Thoracic aorta (tissue), 2 donors: ENCODE measurements at regions not wholly inside any gene's neighbourhood (a gene's known extent, or its start where the extent isn't known, plus 50 kb on each side); places are given as distances from the start of the nearest gene placed in this dataset.

Experiments used
- ATAC-seq: fragments of 150-250 bp; one replicate; pipeline ENCODE4 v1.8.0; 2017; ENCODE audit warnings: low read depth; ENCODE audit not compliant: insufficient number of reproducible peaks, low FRiP score
- DNase-seq: peaks from one replicate; pipeline ENCODE4 v3.0.0-alpha.2; 2020; ENCODE audit warnings: low spot score
- H3K27ac ChIP-seq, 2 donors: fragments of 200-600 bp; sonication (generic); 1 replicate in 1 of 2; 2 replicates in 1 of 2; pipeline ENCODE4 v1.5.1; 2016; ENCODE audit warnings: mild to moderate bottlenecking in 2 of 2, moderate library complexity in 2 of 2
- H3K27me3 ChIP-seq: fragments of 200-600 bp; sonication (generic); replicated peaks from 2 replicates; pipeline ENCODE4 v1.6.0; 2016; ENCODE audit warnings: mild to moderate bottlenecking; ENCODE audit not compliant: insufficient read depth
- H3K36me3 ChIP-seq: fragments of 200-600 bp; sonication (generic); one replicate; pipeline ENCODE4 v1.5.1; 2016
- H3K4me1 ChIP-seq, 2 donors: fragments of 200-600 bp; sonication (generic); 1 replicate in 1 of 2; 2 replicates in 1 of 2; pipeline versions ENCODE4 v1.5.1 to v1.6.0; 2016; ENCODE audit warnings: low read depth in 2 of 2, mild to moderate bottlenecking in 1 of 2; ENCODE audit not compliant: control insufficient read depth in 1 of 2
- H3K4me3 ChIP-seq: fragments of 200-600 bp; sonication (generic); 2 replicates; pipeline ENCODE4 v1.5.1; 2016; ENCODE audit warnings: mild to moderate bottlenecking
- H3K9me3 ChIP-seq: fragments of 200-600 bp; sonication (generic); 2 replicates; pipeline ENCODE4 v1.5.1; 2016
- TF ChIP-seq, protein P1 (sequence below): fragments of 200-600 bp; sonication (generic); IDR thresholded peaks from one replicate; pipeline ENCODE4 v1.5.1; 2019; ENCODE audit warnings: antibody characterized with exemption

DNA sequence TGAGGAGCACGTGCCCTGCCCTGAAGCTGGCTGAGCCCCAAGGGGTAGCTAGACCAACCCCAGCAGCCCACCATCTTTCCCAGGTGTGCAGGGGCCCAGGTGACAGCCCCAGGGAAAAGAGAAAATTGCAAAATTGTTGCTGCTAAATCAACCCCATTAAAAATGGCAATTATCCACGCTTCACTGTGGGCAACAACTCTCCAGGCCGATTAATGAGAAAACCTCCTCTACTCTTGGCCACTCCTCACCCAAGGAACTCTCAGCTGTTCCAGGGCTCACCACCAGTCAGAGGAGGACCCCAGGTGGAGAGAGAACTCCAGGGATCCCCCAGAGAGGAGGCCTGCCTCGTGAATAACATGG lies 516.1 kb upstream of the MGMT start:
- Histone ChIP-seq H3K36me3 (no peaks in the 10 kb centered on the region), H3K27me3 (no peaks in the 10 kb centered on the region), H3K4me3 (no peak overlapping the region), H3K4me1 (no peaks in the 10 kb centered on the region), H3K9me3 (no peaks in the 10 kb centered on the region), H3K27ac (no peak overlapping the region)
- DNase-seq, result no peak
- TF ChIP-seq, protein P1, sequence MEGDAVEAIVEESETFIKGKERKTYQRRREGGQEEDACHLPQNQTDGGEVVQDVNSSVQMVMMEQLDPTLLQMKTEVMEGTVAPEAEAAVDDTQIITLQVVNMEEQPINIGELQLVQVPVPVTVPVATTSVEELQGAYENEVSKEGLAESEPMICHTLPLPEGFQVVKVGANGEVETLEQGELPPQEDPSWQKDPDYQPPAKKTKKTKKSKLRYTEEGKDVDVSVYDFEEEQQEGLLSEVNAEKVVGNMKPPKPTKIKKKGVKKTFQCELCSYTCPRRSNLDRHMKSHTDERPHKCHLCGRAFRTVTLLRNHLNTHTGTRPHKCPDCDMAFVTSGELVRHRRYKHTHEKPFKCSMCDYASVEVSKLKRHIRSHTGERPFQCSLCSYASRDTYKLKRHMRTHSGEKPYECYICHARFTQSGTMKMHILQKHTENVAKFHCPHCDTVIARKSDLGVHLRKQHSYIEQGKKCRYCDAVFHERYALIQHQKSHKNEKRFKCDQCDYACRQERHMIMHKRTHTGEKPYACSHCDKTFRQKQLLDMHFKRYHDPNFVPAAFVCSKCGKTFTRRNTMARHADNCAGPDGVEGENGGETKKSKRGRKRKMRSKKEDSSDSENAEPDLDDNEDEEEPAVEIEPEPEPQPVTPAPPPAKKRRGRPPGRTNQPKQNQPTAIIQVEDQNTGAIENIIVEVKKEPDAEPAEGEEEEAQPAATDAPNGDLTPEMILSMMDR, result no peak
- ATAC-seq, result no peak

DNA sequence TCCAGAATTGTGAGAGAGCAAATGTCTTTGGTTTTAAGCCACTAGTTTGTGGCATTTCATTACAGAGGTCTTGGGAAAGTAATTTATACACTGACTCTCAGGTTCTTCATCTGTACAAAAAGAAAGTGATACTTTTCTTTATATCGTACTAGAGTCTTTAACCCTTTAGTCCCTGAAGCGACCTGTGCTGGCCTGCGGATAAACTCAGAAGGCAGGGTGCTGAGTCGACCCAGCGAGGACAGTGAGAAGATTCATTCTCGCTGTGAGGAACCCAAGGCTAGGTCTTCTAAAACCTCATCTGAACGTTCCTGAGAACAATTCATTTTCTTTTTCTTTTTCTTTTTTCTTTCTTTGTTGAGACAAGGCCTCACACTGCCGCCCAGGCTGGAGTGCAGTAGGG lies 514.2 kb upstream of the MGMT start:
- DNase-seq (no peak), ATAC-seq (no peak)
- no peak overlapping the region for H3K27ac ChIP-seq
- no peaks in the 10 kb centered on the region for H3K27me3 ChIP-seq
- no peaks in the 10 kb centered on the region for H3K9me3 ChIP-seq
- no peak overlapping the region for H3K4me3 ChIP-seq
- H3K36me3 ChIP-seq, result no peaks in the 10 kb centered on the region
- H3K4me1 ChIP-seq, result no peaks in the 10 kb centered on the region
- TF ChIP-seq, protein P1, result no peak

DNA sequence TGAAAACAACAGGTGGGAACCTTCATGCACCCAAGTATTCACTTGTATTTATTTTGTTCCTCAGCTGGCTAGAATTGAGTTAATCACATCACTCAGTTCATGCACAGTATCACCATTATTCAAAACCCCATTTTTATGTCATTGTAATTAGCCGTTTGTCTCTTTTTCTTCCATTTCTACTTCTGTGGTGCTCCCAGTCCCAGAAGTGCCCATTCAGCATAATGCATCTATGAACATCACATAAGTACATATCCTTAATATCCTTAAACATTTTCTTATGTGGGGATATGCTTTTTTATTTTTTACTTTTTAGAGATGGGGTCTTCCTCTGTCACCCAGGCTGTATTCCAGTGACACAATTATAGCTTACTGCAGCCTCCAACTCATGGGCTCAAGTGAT lies 510.9 kb upstream of the MGMT start:
- Histone ChIP-seq H3K9me3 (no peaks in the 10 kb centered on the region), H3K4me3 (no peak overlapping the region), H3K27ac (no peak overlapping the region), H3K27me3 (no peaks in the 10 kb centered on the region), H3K4me1 (no peaks in the 10 kb centered on the region), H3K36me3 (no peaks in the 10 kb centered on the region)
- TF ChIP-seq, protein P1, result no peak
- DNase-seq (no peak), ATAC-seq (no peak)

DNA sequence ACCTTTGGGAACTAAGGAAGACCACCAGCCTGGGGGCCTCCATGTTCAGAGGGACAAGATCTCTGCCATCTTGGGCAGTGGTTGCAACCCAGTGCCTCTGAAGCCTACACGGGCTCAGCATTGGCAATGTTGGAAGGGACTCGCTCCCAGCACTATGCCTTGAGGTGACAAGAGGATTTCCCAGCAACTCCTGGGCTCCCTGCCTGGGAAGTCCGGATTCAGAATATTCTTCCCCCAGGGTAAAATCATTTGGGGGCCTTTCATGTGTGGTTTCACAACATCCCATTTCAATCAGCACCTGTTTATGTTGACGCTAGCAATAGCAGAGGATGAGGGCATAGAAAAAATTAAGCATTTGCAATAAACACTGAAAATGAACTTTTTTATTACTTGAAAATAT lies 509.8 kb upstream of the MGMT start:
- TF ChIP-seq, protein P1, result no peak
- H3K9me3 ChIP-seq, result no peaks in the 10 kb centered on the region

DNA sequence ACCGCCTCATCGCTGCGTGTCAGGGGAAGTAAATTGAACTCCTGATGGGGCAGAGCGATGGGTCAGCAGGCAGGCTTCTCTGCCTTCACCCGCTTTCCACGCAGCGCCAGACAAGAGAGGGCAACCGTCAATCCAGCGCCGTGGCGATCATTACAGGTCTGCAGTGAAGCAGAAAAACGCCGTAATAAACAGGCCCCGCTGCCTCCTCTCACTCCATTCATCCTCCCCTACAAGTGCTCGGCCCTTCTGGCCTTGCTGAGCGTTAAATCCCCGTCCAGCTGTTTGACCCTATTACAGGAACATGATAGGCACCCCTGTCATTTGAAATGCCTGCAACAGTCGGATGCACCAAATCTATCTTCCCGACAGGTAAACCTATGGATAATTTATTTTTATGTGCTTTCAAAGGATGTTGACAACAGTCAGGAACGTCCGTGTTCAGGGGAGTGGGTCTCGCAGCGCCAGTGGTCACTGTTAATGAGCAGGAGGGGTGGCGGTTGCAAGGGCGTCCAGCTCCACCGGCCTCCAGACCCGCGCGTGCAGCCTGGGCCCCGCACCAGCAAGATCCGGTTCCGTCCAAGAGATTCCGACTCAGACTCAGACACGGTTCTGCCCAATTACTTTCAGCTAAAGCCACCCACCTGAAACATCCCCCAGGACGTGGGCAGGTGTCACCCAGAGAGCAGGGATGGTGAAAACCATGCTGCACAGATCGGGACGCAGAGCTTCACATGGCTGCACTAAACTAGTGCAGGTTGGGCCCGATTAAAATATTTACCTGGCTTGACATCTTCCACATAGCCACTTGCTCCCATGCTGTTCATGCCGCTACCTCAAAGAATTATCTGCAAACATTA lies 508.0 kb upstream of the MGMT start:
- H3K4me1 ChIP-seq, result no peaks in the 10 kb centered on the region
- no peaks in the 10 kb centered on the region for H3K27me3 ChIP-seq
- no peak overlapping the region for H3K27ac ChIP-seq
- H3K9me3 ChIP-seq, result no peaks in the 10 kb centered on the region
- ATAC-seq (no peak), DNase-seq (no peak)
- TF ChIP-seq, protein P1, result no peak
- H3K4me3 ChIP-seq, result no peak overlapping the region
- H3K36me3 ChIP-seq, result no peaks in the 10 kb centered on the region

More for the DNA sequence above, 509.8 kb upstream of the MGMT start:
- Histone ChIP-seq H3K36me3 (no peaks in the 10 kb centered on the region), H3K4me1 (no peaks in the 10 kb centered on the region), H3K4me3 (no peak overlapping the region), H3K27me3 (no peaks in the 10 kb centered on the region), H3K27ac (no peak overlapping the region)
- ATAC-seq (no peak), DNase-seq (no peak)
